Adrenal gland (tissue), 9 donors: ENCODE measurements at regions not wholly inside any gene's neighbourhood (a gene's known extent, or its start where the extent isn't known, plus 50 kb on each side); places are given as distances from the start of the nearest gene placed in this dataset.

ENCODE experiments used
- DNase-seq, 7 donors: peaks; one replicate each; pipeline ENCODE4 v3.0.0-alpha.2; 2019 to 2020
- H3K27ac ChIP-seq, 5 donors: fragments of 200-600 bp; sonication (generic) in 4 of 5; 1 replicate in 3 of 5; 2 replicates in 2 of 5; pipeline versions ENCODE4 v1.5.1 to v1.8.0; 2016 to 2020; ENCODE audit warnings: mild to moderate bottlenecking in 1 of 5
- H3K27me3 ChIP-seq: fragments of 200-600 bp; 2 replicates; pipeline ENCODE4 v1.8.0; 2021
- H3K36me3 ChIP-seq, 2 donors: fragments of 200-600 bp; replicated peaks in 1 of 2; 1 replicate in 1 of 2; 2 replicates in 1 of 2; pipeline versions ENCODE4 v1.5.1 to v1.8.0; 2018 to 2022
- H3K4me1 ChIP-seq, 2 donors: fragments of 200-600 bp; replicated peaks in 1 of 2; 1 replicate in 1 of 2; 2 replicates in 1 of 2; pipeline versions ENCODE4 v1.5.1 to v1.8.0; 2018 to 2021
- H3K4me3 ChIP-seq, 4 donors: fragments of 200-600 bp; sonication (generic) in 3 of 4; one replicate each; pipeline ENCODE4 v1.5.1; 2016 to 2018
- H3K9me3 ChIP-seq, 3 donors: fragments of 200-600 bp; sonication (generic) in 1 of 3; replicated peaks in 1 of 3; 1 replicate in 2 of 3; 2 replicates in 1 of 3; pipeline versions ENCODE4 v1.5.1 to v1.8.0; 2016 to 2021
- POLR2A ChIP-seq, 2 donors: fragments of 450-650 bp; IDR thresholded peaks; one replicate each; pipeline ENCODE4 v1.6.1; 2017; ENCODE audit warnings: antibody characterized with exemption in 2 of 2, mild to moderate bottlenecking in 2 of 2, moderate library complexity in 1 of 2
- whole genome bisulfite sequencing, 4 donors: extraction: QIAGEN DNeasy Blood & Tissue Kit in 2 of 4; methylation state at CpG; one replicate each; pipeline versions ENCODE4 v1.1.5 to v1.1.7; 2013 to 2017; 5-methylcytosine and 5-hydroxymethylcytosine counted together
- intact Hi-C, 2 donors: fragments of 100-400 bp; cut with DNase I; formaldehyde crosslinking; loops; one replicate each; pipeline versions ENCODE4 v1.14.1 to v1.15.0; 2022 to 2023
- TF ChIP-seq, protein P1 (sequence below), 6 experiments: fragments of 450-650 bp in 4 of 6; fragments of 200-600 bp in 2 of 6; sonication (generic) in 1 of 6; IDR thresholded peaks; 1 replicate in 5 of 6; 2 replicates in 1 of 6; pipeline versions ENCODE4 v1.5.1 to v1.8.0; 2016 to 2021; ENCODE audit warnings: antibody characterized with exemption in 6 of 6, mild to moderate bottlenecking in 2 of 6, moderate library complexity in 1 of 6
- donor health status: healthy with polysubstance abuse.
- donor health status: Bipolar disorder and iron deficiency.
- donor health status: DM: yes; HTN: yes; CAD: no.
- donor health status: DM: no; HTN: no; CAD: no.
- donor health status: DM: no; HTN: no; CAD: no.

DNA sequence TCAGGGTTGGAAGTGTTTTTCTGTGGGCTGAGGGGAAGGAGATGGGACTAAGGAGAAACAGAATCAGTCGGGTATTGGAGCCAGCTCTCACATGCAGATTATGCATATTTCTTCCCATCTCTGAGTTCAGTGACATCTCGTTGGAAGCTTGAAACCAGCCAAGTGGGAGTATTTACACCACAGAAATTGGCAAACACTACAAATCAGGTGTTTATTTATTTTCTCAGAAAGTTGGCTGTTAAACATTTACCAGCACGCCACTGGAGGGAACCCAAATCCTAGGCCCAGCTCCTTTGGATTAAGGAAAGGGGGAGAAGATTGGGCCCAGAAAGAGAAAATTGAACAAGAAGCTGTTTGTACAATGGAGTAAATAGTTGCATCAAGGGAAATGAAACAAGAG lies 72.1 kb upstream of the PITX1 start:
- no peaks in the 10 kb centered on the region for H3K27me3 ChIP-seq
- H3K4me1 ChIP-seq: peaks cover 0 to 3% of the 10 kb centered on the region in 2 donors
- H3K4me3 ChIP-seq: no peak overlapping the region
- H3K9me3 ChIP-seq: no peaks in the 10 kb centered on the region
- TF ChIP-seq, protein P1, sequence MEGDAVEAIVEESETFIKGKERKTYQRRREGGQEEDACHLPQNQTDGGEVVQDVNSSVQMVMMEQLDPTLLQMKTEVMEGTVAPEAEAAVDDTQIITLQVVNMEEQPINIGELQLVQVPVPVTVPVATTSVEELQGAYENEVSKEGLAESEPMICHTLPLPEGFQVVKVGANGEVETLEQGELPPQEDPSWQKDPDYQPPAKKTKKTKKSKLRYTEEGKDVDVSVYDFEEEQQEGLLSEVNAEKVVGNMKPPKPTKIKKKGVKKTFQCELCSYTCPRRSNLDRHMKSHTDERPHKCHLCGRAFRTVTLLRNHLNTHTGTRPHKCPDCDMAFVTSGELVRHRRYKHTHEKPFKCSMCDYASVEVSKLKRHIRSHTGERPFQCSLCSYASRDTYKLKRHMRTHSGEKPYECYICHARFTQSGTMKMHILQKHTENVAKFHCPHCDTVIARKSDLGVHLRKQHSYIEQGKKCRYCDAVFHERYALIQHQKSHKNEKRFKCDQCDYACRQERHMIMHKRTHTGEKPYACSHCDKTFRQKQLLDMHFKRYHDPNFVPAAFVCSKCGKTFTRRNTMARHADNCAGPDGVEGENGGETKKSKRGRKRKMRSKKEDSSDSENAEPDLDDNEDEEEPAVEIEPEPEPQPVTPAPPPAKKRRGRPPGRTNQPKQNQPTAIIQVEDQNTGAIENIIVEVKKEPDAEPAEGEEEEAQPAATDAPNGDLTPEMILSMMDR (IDR thresholded peaks at IDR 0.05): no peak
- TF ChIP-seq POLR2A (IDR thresholded peaks at IDR 0.05): no peak
- H3K36me3 ChIP-seq: no peaks in the 10 kb centered on the region
- no peak for DNase-seq
- no peak overlapping the region for H3K27ac ChIP-seq
- intact Hi-C loops: no loop called here
- 62 to 83% (median 83%) methylated on average over 3 of the region's 3 CpGs for WGBS, 4 donors

DNA sequence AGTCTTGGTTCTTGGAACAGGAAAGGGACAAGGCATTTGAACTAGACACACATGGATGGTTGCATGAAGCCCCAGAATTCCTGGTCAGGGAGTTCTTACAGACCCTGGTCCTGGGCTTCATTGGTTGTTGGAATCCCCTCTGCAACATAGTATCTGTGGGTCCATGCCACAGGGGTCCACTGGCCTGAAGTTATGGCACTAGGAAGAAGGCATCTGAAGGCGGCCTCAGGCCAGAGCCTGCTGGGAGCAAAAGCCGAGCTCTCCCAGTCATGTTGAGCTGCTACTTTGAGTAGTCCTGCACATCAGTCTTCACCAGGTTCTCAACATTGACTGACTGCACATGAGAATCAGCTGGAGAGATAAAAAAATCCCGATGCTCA lies 71.1 kb upstream of the PITX1 start:
- Histone ChIP-seq H3K36me3 (no peaks in the 10 kb centered on the region), H3K4me3 (no peak overlapping the region), H3K27me3 (no peaks in the 10 kb centered on the region), H3K4me1 (no peaks in the 10 kb centered on the region), H3K9me3 (no peaks in the 10 kb centered on the region), H3K27ac (no peak overlapping the region)
- no peak for DNase-seq
- WGBS, 4 donors: 81 to 89% (median 87%) methylated on average over 1 to 3 of the region's 3 CpGs
- TF ChIP-seq, protein P1 (IDR thresholded peaks at IDR 0.05): no peak
- no peak for TF ChIP-seq POLR2A (IDR thresholded peaks at IDR 0.05)
- intact Hi-C loops: no loop called here

DNA sequence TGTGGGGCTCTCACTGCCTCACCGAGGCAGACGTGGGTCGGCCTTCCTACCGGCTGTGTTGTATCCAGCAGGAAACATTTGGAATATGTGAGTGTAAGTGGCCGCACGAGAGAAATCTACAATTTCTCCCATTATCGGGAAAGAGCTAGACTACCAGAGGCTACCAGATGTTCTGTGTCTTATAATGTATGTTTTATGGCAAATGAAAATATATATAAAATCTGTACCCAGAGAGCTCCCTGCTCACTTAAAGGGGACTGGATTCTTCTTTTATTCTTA lies 69.5 kb upstream of the PITX1 start:
- TF ChIP-seq POLR2A (IDR thresholded peaks at IDR 0.05): no peak
- TF ChIP-seq, protein P1 (IDR thresholded peaks at IDR 0.05): no peak
- Histone ChIP-seq H3K9me3 (no peaks in the 10 kb centered on the region), H3K4me3 (no peak overlapping the region), H3K4me1 (no peaks in the 10 kb centered on the region), H3K27ac (no peak overlapping the region), H3K27me3 (no peaks in the 10 kb centered on the region), H3K36me3 (no peaks in the 10 kb centered on the region)
- intact Hi-C loops: no loop called here
- 74 to 87% (median 78%) methylated on average over 7 of the region's 7 CpGs for WGBS, 4 donors
- DNase-seq: no peak

DNA sequence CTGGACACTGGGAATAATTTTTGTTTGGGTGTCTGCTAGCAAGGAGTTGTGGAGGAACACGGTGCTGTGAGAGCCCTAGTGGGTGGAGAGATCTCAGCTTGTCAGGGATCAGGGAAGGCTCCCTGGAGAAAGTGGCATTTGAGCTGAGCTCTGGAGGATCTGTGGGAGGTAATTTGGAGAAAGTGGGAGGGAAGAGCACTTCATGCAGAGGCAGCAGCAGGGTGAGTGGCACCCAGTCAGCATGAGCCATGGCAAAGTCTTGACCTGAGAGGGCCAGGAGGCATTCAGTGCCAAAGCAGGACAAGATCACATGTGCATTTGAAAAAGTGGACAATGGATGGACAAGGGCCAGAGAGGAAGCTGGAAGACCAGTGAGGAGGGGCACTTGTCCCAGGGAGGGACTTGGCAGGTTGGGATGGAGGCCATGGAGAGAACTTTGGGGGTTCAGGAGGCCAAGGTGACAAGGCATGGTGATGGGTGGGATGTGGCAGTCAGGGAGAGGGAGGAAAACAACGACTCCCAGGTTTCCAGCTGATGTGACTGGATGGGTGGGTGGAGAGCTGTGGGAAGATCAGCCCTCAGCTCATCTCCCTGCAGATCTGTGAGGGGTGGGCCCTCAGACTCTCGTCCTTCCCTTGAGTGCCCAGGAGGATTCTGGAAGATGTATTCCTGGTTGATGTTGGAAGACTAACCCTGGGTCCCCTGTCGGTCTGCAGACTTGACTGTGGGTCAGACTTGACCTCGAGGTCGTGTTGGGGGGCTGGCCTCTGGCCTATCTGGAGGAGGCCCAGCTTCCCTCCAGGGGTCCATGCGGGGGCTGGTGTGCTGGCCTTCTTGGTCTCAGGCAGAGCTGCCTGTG lies 68.9 kb upstream of the PITX1 start:
- no peaks in the 10 kb centered on the region for H3K27me3 ChIP-seq
- no peaks in the 10 kb centered on the region for H3K4me1 ChIP-seq
- DNase-seq: no peak
- no peaks in the 10 kb centered on the region for H3K36me3 ChIP-seq
- H3K27ac ChIP-seq: no peak overlapping the region
- no peaks in the 10 kb centered on the region for H3K9me3 ChIP-seq
- 61 to 73% (median 68%) methylated on average over 2 to 7 of the region's 7 CpGs for WGBS, 4 donors
- TF ChIP-seq, protein P1 (IDR thresholded peaks at IDR 0.05): no peak
- no peak for TF ChIP-seq POLR2A (IDR thresholded peaks at IDR 0.05)
- no peak overlapping the region for H3K4me3 ChIP-seq
- intact Hi-C loops: no loop called here
